ENCODE measurements at regions not wholly inside any gene's neighbourhood (a gene's known extent, or its start where the extent isn't known, plus 50 kb on each side); places are given as distances from the start of the nearest gene placed in this dataset.

DNA sequence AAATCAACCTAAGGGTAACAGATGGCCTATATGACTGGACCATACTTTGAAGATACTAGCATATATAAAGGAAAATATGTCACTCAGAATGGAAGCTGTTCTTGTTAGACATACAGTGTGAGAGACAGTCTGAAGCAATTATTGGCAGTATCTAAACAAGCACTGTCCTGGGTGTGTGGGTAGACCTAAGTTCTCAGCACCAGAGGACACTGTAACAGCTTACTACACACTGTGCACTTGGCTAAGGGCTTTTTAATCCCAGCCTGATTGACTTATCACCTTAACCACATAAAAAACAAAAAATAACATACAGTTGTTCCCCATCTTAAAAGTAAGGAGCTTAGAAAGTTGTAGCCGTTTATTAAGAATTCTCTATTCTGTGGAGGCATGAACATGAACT lies 1066.1 kb upstream of the FANCL start:
- no peak for TF ChIP-seq Cebpa-rat (IDR thresholded peaks at IDR 0.05)
- Histone ChIP-seq H3K27me3 (no peaks in the 10 kb centered on the region), H3K9ac (no peak overlapping the region), H3K9me3 (no peaks in the 10 kb centered on the region), H3K36me3 (no peaks in the 10 kb centered on the region), H4K20me1 (no peaks in the 10 kb centered on the region), H3K4me3 (no peak overlapping the region), H3K4me2 (no peak overlapping the region), H3K27ac (no peak overlapping the region), H3K4me1 (peaks cover 13% of the 10 kb centered on the region)

DNA sequence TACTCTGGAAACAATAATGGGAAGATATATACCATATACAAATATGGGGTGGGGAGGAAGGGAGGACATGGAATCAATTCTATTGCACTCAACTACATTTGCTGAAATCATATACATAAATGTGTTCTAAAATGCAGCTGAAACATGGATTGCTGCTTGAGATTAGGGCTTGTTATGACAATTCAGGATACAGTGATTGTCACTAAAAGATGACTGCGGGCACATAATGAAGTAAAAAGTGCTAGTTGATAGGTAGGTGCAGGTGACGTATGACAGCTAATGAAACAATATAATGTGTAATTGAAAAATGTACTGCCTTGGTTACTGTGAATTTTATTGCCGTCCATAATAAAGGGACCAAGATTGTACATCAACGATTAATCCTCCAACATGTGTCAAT lies 1062.1 kb upstream of the FANCL start:
- Histone ChIP-seq H3K36me3 (no peaks in the 10 kb centered on the region), H3K4me1 (peaks cover 17% of the 10 kb centered on the region), H3K4me2 (no peak overlapping the region), H4K20me1 (no peaks in the 10 kb centered on the region), H3K27ac (no peak overlapping the region), H3K27me3 (no peaks in the 10 kb centered on the region), H3K4me3 (no peak overlapping the region), H3K9me3 (no peaks in the 10 kb centered on the region), H3K9ac (no peak overlapping the region)
- no peak for TF ChIP-seq Cebpa-rat (IDR thresholded peaks at IDR 0.05)

DNA sequence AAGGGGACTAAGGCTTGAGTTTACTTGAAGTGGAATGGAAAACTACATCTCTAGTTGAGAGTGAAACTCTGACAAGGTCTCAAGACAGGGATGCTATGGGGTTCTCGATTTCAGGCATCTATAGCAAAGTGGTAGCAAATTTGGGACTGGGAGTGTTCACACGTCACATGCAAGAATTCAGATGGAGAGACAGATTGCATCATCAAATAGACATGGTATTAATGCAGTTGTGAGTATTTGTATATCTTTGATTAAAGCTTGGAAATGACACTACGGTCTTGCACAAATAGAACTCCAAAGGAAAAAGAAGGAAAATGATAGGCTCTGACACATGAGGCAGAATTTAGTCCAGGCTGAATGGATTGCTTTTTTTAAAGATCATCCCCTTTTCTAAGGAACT lies 1061.6 kb upstream of the FANCL start:
- Histone ChIP-seq H3K4me3 (no peak overlapping the region), H4K20me1 (no peaks in the 10 kb centered on the region), H3K4me2 (no peak overlapping the region), H3K4me1 (peaks cover 11% of the 10 kb centered on the region), H3K36me3 (no peaks in the 10 kb centered on the region), H3K27ac (no peak overlapping the region), H3K9ac (no peak overlapping the region), H3K9me3 (no peaks in the 10 kb centered on the region), H3K27me3 (no peaks in the 10 kb centered on the region)
- TF ChIP-seq Cebpa-rat (IDR thresholded peaks at IDR 0.05) = no peak

DNA sequence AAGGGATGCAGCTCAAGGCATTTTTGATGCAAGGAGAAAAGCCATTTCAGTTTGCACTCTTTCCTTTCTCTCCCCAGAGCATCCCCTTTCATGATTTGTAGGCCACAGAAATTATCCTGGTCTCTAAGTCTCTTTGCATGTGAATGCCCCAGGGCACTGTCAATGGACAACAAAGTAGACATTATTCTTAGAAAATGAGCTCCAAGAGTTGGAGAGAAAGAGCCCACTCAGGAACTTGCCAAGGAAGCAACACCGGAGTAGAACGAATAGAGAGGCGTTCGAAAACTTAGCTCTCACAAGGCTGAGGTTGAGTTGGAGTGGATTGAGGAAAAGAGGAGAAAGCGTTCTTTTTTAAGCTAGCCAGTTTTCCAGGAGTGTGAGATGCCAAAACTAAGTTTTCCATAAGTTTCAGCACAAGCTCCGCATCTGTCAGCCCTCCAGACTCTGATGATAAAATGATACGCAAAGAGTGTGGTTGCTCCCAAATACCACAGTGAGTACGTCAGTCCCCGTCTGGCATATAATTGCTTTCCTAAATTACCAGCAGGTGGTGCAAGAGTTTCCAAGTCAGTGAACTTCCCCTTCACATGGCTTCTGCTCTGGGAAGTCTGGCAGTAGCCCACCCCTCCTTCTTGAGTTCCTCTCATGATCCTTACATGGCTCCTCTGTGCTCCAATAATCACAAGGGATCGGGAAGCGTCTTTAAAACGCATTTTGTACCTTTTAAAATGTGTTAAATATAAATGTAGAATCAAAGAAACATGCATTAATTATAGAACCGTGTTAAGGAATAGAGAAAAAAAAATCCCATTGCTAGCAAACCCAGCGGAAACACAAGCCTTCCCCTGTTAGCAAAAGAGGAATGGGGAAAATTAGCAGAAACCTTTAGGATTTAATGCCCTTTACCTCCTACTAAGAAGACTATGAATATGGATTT lies 1060.6 kb upstream of the FANCL start:
- H3K27ac ChIP-seq = no peak overlapping the region
- H4K20me1 ChIP-seq = no peaks in the 10 kb centered on the region
- no peaks in the 10 kb centered on the region for H3K27me3 ChIP-seq
- no peaks in the 10 kb centered on the region for H3K9me3 ChIP-seq
- H3K4me2 ChIP-seq = no peak overlapping the region
- 0 out of 2 replicates have a peak, but pooled peaks cover 7% of the 10 kb centered on the region for H3K4me1 ChIP-seq
- H3K4me3 ChIP-seq = no peak overlapping the region
- no peaks in the 10 kb centered on the region for H3K36me3 ChIP-seq
- no peak for TF ChIP-seq Cebpa-rat (IDR thresholded peaks at IDR 0.05)
- no peak overlapping the region for H3K9ac ChIP-seq

DNA sequence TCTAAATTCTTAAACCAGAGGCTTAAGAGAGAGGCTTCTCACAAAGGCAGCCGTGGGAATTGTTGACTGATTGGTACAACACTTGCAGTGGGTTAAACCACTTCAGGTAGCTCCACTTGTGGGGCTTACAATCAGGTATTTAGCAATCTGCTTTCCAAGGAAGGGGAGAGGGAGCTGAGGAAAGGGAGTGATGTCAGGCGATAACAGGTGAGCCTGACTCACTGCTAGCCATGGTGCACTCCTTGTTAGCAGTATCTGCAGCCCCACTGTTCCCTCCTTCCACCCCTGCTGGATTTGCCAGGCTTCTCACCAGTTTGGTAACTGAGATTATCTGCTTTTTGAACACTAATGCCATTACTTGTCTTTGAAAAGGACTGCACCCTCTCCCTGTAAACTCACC lies 1056.7 kb upstream of the FANCL start:
- Histone ChIP-seq H3K4me2 (no peak overlapping the region), H3K9ac (no peak overlapping the region), H3K4me3 (no peak overlapping the region), H3K36me3 (no peaks in the 10 kb centered on the region), H3K27me3 (no peaks in the 10 kb centered on the region), H3K9me3 (no peaks in the 10 kb centered on the region), H3K27ac (no peak overlapping the region), H4K20me1 (no peaks in the 10 kb centered on the region), H3K4me1 (0 out of 2 replicates have a peak, but pooled peaks cover 7% of the 10 kb centered on the region)
- TF ChIP-seq Cebpa-rat (IDR thresholded peaks at IDR 0.05) = no peak

DNA sequence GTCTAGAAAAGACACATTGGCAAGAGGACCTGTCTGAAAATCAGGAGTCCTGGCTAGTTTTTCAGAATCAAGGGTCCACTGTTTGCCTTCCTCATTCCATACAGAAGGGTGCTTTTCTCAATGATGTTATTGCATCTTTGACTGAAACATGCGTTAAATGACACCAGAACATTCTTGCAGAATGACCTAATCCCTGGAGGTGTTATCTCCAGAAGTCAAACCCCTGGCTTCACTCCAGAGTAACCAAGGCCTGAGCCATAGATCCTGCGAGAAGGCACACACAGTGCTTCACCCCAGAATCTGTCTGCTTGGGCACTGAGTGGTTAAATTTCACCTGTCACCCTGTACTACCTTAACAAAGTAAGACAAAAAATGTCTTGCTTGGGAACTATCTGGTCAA lies 1055.2 kb upstream of the FANCL start:
- H3K27ac ChIP-seq = no peak overlapping the region

DNA sequence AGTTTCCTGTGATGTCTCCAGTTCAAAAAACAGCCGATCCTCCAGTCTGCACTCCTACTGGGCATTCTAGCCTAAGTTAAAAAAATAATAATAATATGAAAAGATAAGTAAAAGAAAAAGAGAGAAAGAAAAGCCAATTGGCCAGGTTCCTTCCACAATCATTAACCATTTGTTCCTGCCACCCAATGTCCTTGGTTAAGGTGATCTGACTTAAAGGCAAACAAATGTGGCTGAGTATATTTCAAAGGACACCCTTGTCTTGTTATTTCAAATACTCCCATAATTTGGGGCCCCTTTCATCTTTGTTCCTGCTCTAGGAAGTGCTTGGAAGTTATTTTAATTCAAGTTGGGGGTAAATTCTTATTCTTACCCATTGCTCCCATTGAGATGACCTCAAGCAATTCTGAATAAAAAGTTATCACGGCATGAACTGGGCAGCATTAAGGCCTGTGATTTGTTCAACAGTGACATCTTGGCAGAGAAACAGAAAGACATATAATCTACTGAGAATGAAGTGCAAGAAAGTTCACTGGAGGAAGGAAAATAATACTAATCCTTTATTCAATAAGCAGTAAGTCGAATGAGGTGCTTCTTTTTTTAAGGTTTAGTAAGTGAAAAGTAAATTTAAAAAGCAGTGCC lies 1054.5 kb upstream of the FANCL start:
- no peaks in the 10 kb centered on the region for H3K36me3 ChIP-seq
- H3K27me3 ChIP-seq = no peaks in the 10 kb centered on the region
- no peak overlapping the region for H3K4me2 ChIP-seq
- H3K4me3 ChIP-seq = no peak overlapping the region
- no peaks in the 10 kb centered on the region for H3K4me1 ChIP-seq
- H4K20me1 ChIP-seq = no peaks in the 10 kb centered on the region
- TF ChIP-seq Cebpa-rat (IDR thresholded peaks at IDR 0.05) = no peak
- no peak overlapping the region for H3K27ac ChIP-seq
- no peak overlapping the region for H3K9ac ChIP-seq
- no peaks in the 10 kb centered on the region for H3K9me3 ChIP-seq

More for the DNA sequence above, 1055.2 kb upstream of the FANCL start:
- H3K27me3 ChIP-seq = no peaks in the 10 kb centered on the region
- H3K4me2 ChIP-seq = no peak overlapping the region
- no peaks in the 10 kb centered on the region for H3K9me3 ChIP-seq
- no peaks in the 10 kb centered on the region for H3K36me3 ChIP-seq
- no peak for TF ChIP-seq Cebpa-rat (IDR thresholded peaks at IDR 0.05)
- no peaks in the 10 kb centered on the region for H4K20me1 ChIP-seq
- H3K4me3 ChIP-seq = no peak overlapping the region
- no peak overlapping the region for H3K9ac ChIP-seq
- H3K4me1 ChIP-seq = no peaks in the 10 kb centered on the region

DNA sequence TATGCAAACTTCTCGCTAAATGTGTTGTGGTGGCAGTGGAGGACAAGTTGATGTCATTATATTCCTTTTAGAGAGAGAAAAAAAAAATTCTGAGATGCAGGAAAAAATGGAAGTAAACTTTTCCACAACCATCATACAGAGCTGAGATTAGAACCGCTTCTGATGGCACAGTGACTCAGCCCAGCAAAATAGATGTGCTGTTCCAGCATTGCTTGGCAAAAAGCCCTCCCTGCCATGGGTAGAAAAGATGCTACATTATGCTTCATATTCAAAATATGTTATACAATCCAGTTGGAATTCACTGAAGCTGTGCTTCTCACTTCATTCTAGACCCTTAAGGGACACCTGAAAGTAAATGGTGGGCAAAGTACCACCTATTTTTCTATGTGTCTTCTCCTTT lies 1047.6 kb upstream of the FANCL start:
- peak overlapping the region; percentile 72 for H3K4me2 ChIP-seq
- no peak for TF ChIP-seq Cebpa-rat (IDR thresholded peaks at IDR 0.05)
- no peak overlapping the region for H3K27ac ChIP-seq
- H3K36me3 ChIP-seq = no peaks in the 10 kb centered on the region
- H4K20me1 ChIP-seq = no peaks in the 10 kb centered on the region
- no peak overlapping the region for H3K9ac ChIP-seq
- H3K4me3 ChIP-seq = no peak overlapping the region
- H3K9me3 ChIP-seq = no peaks in the 10 kb centered on the region
- H3K4me1 ChIP-seq = peaks cover 28% of the 10 kb centered on the region
- no peaks in the 10 kb centered on the region for H3K27me3 ChIP-seq

DNA sequence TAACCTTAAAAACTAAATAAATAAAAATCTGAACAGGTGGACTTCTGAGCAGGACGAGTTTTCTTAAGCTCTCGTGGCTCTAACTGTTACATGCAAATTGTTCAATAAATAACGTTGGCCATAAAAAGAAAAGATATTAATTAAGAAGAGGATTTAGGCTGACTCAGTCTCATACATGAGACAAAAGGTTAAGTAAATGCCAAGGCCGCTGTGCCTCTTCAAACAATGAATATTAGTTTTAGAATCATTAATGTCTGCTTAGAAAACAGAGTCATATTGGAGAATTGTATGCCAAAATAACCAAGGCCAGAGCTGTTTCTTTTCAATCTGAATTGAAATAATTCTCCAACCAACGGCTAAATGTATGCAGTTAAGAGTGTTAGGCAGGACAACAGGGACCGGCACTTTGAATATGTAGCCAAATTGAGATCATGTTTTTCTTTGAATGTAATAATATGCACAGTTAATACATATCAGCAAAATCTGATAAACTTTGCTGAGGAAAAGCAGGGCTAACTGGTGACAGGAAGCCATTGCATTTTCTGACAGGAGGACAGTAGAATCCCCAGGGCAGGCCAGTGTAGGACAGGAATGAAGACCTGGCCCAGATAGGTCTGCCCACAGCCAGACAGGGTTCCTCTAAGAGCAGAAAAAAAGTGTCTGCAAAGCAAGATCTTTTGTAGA lies 1041.4 kb upstream of the FANCL start:
- no peak for TF ChIP-seq Cebpa-rat (IDR thresholded peaks at IDR 0.05)
- Histone ChIP-seq H3K27me3 (no peaks in the 10 kb centered on the region), H4K20me1 (no peaks in the 10 kb centered on the region), H3K9me3 (no peaks in the 10 kb centered on the region), H3K27ac (no peak overlapping the region), H3K9ac (no peak overlapping the region), H3K36me3 (no peaks in the 10 kb centered on the region), H3K4me2 (no peak overlapping the region), H3K4me1 (peaks cover 7% of the 10 kb centered on the region), H3K4me3 (no peak overlapping the region)

DNA sequence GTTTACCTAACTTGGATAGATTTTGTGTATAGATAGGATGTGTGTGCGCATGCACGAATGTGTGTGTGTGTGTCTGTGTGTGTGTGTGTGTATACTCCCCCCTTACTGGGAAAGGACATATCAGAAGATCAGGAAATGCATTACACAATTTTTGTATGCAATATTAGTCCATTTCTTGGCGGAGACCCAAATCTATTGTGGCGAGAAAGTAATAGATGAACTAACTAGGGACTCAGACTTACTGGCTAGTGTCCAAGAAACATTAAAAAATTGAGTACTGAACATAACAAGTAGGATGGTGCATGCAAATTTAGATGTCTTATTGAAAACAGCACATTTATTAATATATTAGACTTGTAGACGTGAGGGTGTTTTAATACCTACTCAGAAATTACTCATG lies 1036.5 kb upstream of the FANCL start:
- Histone ChIP-seq H3K4me3 (no peak overlapping the region), H3K27me3 (no peaks in the 10 kb centered on the region), H3K4me1 (no peaks in the 10 kb centered on the region), H3K36me3 (no peaks in the 10 kb centered on the region), H3K9me3 (no peaks in the 10 kb centered on the region), H4K20me1 (no peaks in the 10 kb centered on the region), H3K4me2 (no peak overlapping the region), H3K27ac (no peak overlapping the region), H3K9ac (no peak overlapping the region)
- TF ChIP-seq Cebpa-rat (IDR thresholded peaks at IDR 0.05) = no peak
